Mesenchymal stem cell (in vitro differentiated cells and primary cell): ENCODE measurements at regions not wholly inside any gene's neighbourhood (a gene's known extent, or its start where the extent isn't known, plus 50 kb on each side); places are given as distances from the start of the nearest gene placed in this dataset.
"Not testable (repeated sequence)": the region's sequence is repeated elsewhere in the genome, so short reads cannot be mapped to it uniquely, and the experiment has no call there.

Experiments
- DNase-seq: peaks from one replicate; pipeline ENCODE4 v3.0.0-alpha.2; 2013
- H2AFZ ChIP-seq: one replicate; pipeline ENCODE4 v1.6.1; 2013; ENCODE audit warnings: low read depth, mild to moderate bottlenecking, control low read depth, inconsistent platforms, low read length, moderate library complexity
- H2AK5ac ChIP-seq: 2 replicates; pipeline ENCODE4 v1.6.1; 2013; ENCODE audit warnings: low read length, moderate library complexity, mild to moderate bottlenecking, inconsistent platforms; ENCODE audit not compliant: severe bottlenecking
- H2BK120ac ChIP-seq: one replicate; pipeline ENCODE4 v1.6.1; 2013; ENCODE audit warnings: low read depth, mild to moderate bottlenecking, inconsistent platforms, low read length, moderate library complexity
- H2BK12ac ChIP-seq, 2 experiments: one replicate each; pipeline ENCODE4 v1.6.1; 2013; ENCODE audit warnings: inconsistent platforms in 2 of 2, low read length in 2 of 2, mild to moderate bottlenecking in 2 of 2, moderate library complexity in 2 of 2, control low read depth in 1 of 2
- H2BK15ac ChIP-seq: one replicate; pipeline ENCODE4 v1.6.1; 2013; ENCODE audit warnings: mild to moderate bottlenecking, low read depth, inconsistent platforms; ENCODE audit not compliant: poor library complexity, severe bottlenecking
- H2BK5ac ChIP-seq: 2 replicates; pipeline ENCODE4 v1.6.1; 2013; ENCODE audit warnings: low read depth, mild to moderate bottlenecking, low read length, control low read depth, inconsistent platforms; ENCODE audit not compliant: poor library complexity, severe bottlenecking
- H3K14ac ChIP-seq, 2 experiments: one replicate each; pipeline ENCODE4 v1.6.1; 2013; ENCODE audit warnings: inconsistent platforms in 2 of 2, low read length in 2 of 2, control low read depth in 1 of 2, mild to moderate bottlenecking in 1 of 2, moderate library complexity in 1 of 2
- H3K18ac ChIP-seq, 2 experiments: one replicate each; pipeline ENCODE4 v1.6.1; 2013; ENCODE audit warnings: inconsistent platforms in 2 of 2, low read length in 2 of 2, control low read depth in 1 of 2, low read depth in 1 of 2, mild to moderate bottlenecking in 1 of 2
- H3K23ac ChIP-seq, 2 experiments: one replicate each; pipeline ENCODE4 v1.6.1; 2013; ENCODE audit warnings: inconsistent platforms in 2 of 2, low read length in 2 of 2, mild to moderate bottlenecking in 2 of 2, moderate library complexity in 2 of 2, control low read depth in 1 of 2
- H3K27ac ChIP-seq: 2 replicates; pipeline ENCODE4 v1.5.1; 2013; ENCODE audit warnings: mild to moderate bottlenecking, moderate library complexity, low read length, control low read depth, inconsistent platforms; ENCODE audit not compliant: poor library complexity, severe bottlenecking
- H3K27me3 ChIP-seq, 2 experiments: 2 replicates each; pipeline versions ENCODE4 v1.6.1 to v1.7.0; 2013; ENCODE audit warnings: low read length in 2 of 2, mild to moderate bottlenecking in 2 of 2, moderate library complexity in 2 of 2, control low read depth in 1 of 2, inconsistent platforms in 1 of 2; ENCODE audit not compliant: control insufficient read depth in 1 of 2, insufficient read depth in 1 of 2
- H3K36me3 ChIP-seq, 2 experiments: 2 replicates each; pipeline versions ENCODE4 v1.6.1 to v1.7.0; 2013; ENCODE audit warnings: low read length in 2 of 2, control low read depth in 1 of 2, inconsistent platforms in 1 of 2, low read depth in 1 of 2, mild to moderate bottlenecking in 1 of 2; ENCODE audit not compliant: insufficient read depth in 2 of 2, control insufficient read depth in 1 of 2
- H3K4ac ChIP-seq, 2 experiments: one replicate each; pipeline ENCODE4 v1.6.1; 2013; ENCODE audit warnings: inconsistent platforms in 2 of 2, low read length in 2 of 2, mild to moderate bottlenecking in 2 of 2, moderate library complexity in 2 of 2, control low read depth in 1 of 2, low read depth in 1 of 2
- H3K4me1 ChIP-seq: 2 replicates; pipeline ENCODE4 v1.6.1; 2013; ENCODE audit warnings: low read depth, low read length, control low read depth; ENCODE audit not compliant: control insufficient read depth, insufficient read depth
- H3K4me2 ChIP-seq: 2 replicates; pipeline ENCODE4 v1.6.1; 2013; ENCODE audit warnings: low read length, mild to moderate bottlenecking, inconsistent platforms; ENCODE audit not compliant: poor library complexity, severe bottlenecking
- H3K4me3 ChIP-seq, 2 experiments: 2 replicates each; pipeline versions ENCODE4 v1.5.1 to v1.7.0; 2013; ENCODE audit warnings: low read length in 2 of 2, mild to moderate bottlenecking in 2 of 2, control low read depth in 1 of 2, low read depth in 1 of 2; ENCODE audit not compliant: insufficient read depth in 1 of 2
- H3K79me1 ChIP-seq: replicated peaks from 2 replicates; pipeline ENCODE4 v1.6.1; 2013; ENCODE audit warnings: mild to moderate bottlenecking, control low read depth, low read length, inconsistent platforms; ENCODE audit not compliant: poor library complexity, severe bottlenecking
- H3K9ac ChIP-seq: 2 replicates; pipeline ENCODE4 v1.7.0; 2013; ENCODE audit warnings: mild to moderate bottlenecking, low read length, moderate library complexity
- H3K9me3 ChIP-seq: 2 replicates; pipeline ENCODE4 v1.7.0; 2013; ENCODE audit warnings: mild to moderate bottlenecking, low read length; ENCODE audit not compliant: control insufficient read depth
- H4K8ac ChIP-seq: one replicate; pipeline ENCODE4 v1.6.1; 2013; ENCODE audit warnings: inconsistent platforms, mild to moderate bottlenecking, low read length, moderate library complexity
- H4K91ac ChIP-seq: one replicate; pipeline ENCODE4 v1.6.1; 2013; ENCODE audit warnings: mild to moderate bottlenecking, low read length, inconsistent platforms
- WGBS: methylation state at CpG from one replicate; pipeline ENCODE4 v1.1.7; 2013; ENCODE audit warnings: mixed read lengths; 5-methylcytosine and 5-hydroxymethylcytosine counted together

DNA sequence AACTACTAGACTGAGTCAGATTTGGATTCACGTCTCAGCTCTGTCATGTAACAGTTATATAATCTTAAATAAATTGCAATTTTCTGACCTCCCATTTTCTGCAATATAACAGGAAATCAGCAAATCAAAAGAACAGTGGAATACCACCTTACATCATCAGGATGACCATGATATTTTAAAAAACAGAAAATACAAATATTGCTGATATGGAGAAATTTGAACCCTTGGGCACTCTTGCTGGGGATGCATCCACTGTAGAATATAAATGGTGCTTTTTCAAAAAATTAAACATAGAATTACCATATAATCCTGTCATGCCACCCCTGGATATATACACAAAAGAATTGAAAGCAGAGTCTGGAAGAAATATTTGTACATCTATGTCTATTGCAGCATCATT lies 982.5 kb downstream of the TBL1XR1 start:
- no peak overlapping the region for H3K27ac ChIP-seq

DNA sequence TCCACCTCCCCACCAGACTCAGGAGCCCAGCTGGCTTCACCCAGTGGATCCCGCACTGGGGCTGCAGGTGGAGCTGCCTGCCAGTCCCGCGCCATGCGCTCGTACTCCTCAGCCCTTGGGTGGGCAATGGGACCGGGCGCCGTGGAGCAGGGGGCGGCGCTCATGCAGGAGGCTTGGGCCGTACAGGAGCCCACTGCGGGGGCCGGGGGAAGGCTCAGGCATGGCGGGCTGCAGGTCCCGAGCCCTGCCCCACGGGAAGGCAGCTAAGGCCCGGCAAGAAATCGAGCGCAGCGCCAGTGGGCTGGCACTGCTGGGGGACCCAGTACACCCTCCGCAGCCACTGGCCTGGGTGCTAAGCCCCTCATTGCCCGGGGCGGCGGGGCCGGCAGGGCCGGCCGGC lies 984.0 kb downstream of the TBL1XR1 start:
- not testable (repeated sequence) for H3K23ac ChIP-seq, H2BK5ac ChIP-seq, H3K4me1 ChIP-seq, H3K79me1 ChIP-seq, H4K8ac ChIP-seq, H3K4me3 ChIP-seq, H3K4me2 ChIP-seq, H3K4ac ChIP-seq, H2AFZ ChIP-seq, H2BK12ac ChIP-seq, H3K9ac ChIP-seq, H2AK5ac ChIP-seq, H2BK120ac ChIP-seq, H3K14ac ChIP-seq, H2BK15ac ChIP-seq, H3K27ac ChIP-seq, H3K36me3 ChIP-seq, H4K91ac ChIP-seq, H3K9me3 ChIP-seq, DNase-seq, H3K18ac ChIP-seq, H3K27me3 ChIP-seq
- 95% methylated on average over 19 of the region's 27 CpGs for WGBS

More for the DNA sequence above, 982.5 kb downstream of the TBL1XR1 start:
- Histone ChIP-seq H3K4me3 (no peak overlapping the region), H3K18ac (no peak overlapping the region), H2BK5ac (no peak overlapping the region), H2BK15ac (no peak overlapping the region), H2BK120ac (no peak overlapping the region), H3K4me1 (no peaks in the 10 kb centered on the region), H2AFZ (no peak overlapping the region), H2BK12ac (no peak overlapping the region), H3K9ac (no peak overlapping the region), H4K8ac (no peak overlapping the region), H2AK5ac (no peak overlapping the region), H3K36me3 (no peaks in the 10 kb centered on the region), H3K79me1 (no peaks in the 10 kb centered on the region), H4K91ac (no peak overlapping the region), H3K14ac (no peak overlapping the region), H3K27me3 (no peaks in the 10 kb centered on the region), H3K23ac (no peak overlapping the region), H3K4ac (no peak overlapping the region), H3K4me2 (no peak overlapping the region), H3K9me3 (peaks cover 3% of the 10 kb centered on the region)
- WGBS = 100% methylated on average over 1 of the region's 1 CpG
- DNase-seq = no peak

DNA sequence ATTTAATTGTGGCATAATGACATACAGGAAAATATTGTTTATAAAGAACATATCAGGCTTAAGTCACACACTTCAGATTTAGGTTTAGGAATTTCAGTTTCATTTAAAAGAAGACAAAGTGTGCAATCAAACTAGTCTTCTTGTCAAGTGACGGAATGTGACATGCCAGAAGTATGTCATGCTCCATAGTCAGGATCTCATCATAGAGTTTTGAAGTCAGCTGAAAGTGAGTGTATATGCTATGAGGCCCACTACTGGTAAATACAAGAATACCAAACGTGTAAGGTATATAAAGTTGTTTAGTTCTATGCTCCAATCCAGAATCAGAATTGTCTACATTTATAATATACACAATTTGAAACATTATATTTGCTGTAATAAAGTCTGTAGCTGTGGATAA lies 988.4 kb downstream of the TBL1XR1 start:
- H2BK12ac ChIP-seq = no peak overlapping the region
- H2BK5ac ChIP-seq = no peak overlapping the region
- H3K4ac ChIP-seq = no peak overlapping the region
- no peak overlapping the region for H3K9ac ChIP-seq
- H3K14ac ChIP-seq = no peak overlapping the region
- DNase-seq = no peak
- no peak overlapping the region for H3K18ac ChIP-seq
- no peak overlapping the region for H3K4me3 ChIP-seq
- no peak overlapping the region for H2AK5ac ChIP-seq
- H3K4me2 ChIP-seq = no peak overlapping the region
- no peak overlapping the region for H2BK120ac ChIP-seq
- H3K23ac ChIP-seq = no peak overlapping the region
- no peak overlapping the region for H2BK15ac ChIP-seq
- H4K8ac ChIP-seq = no peak overlapping the region
- no peak overlapping the region for H2AFZ ChIP-seq
- H3K4me1 ChIP-seq = no peaks in the 10 kb centered on the region
- H3K9me3 ChIP-seq = no peaks in the 10 kb centered on the region
- no peaks in the 10 kb centered on the region for H3K36me3 ChIP-seq
- H3K27me3 ChIP-seq = no peaks in the 10 kb centered on the region
- H4K91ac ChIP-seq = no peak overlapping the region
- H3K79me1 ChIP-seq = no peaks in the 10 kb centered on the region
- no peak overlapping the region for H3K27ac ChIP-seq
- WGBS = 100% methylated on average over 1 of the region's 2 CpGs

DNA sequence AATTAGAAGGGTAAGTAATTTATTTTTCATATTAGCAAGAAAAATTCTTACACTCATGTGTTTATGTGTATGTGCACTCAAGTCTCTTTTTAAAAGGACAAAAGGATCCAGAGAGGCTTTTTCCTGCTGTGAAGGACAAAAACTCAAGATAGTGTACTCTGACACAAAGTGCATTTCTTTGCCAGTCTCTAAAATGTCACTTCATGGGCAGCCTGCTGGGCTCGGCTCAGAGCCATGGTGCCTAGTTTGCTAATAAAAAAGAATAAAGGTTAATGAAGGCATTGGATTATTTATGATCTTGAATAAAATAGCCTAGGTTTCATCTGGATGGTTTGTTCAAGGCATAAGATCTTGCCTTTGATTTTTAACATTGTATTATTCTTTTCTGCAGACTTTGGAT lies 989.0 kb downstream of the TBL1XR1 start:
- Histone ChIP-seq H3K27me3 (no peaks in the 10 kb centered on the region), H3K14ac (no peak overlapping the region), H3K36me3 (no peaks in the 10 kb centered on the region), H3K23ac (no peak overlapping the region), H2AK5ac (no peak overlapping the region), H2AFZ (no peak overlapping the region), H3K79me1 (no peaks in the 10 kb centered on the region), H3K4ac (no peak overlapping the region), H4K8ac (no peak overlapping the region), H3K9me3 (peaks cover 3% of the 10 kb centered on the region), H2BK15ac (no peak overlapping the region), H3K18ac (no peak overlapping the region), H3K4me2 (no peak overlapping the region), H3K4me3 (no peak overlapping the region), H3K27ac (no peak overlapping the region), H2BK5ac (no peak overlapping the region), H3K4me1 (no peaks in the 10 kb centered on the region), H2BK12ac (no peak overlapping the region), H2BK120ac (no peak overlapping the region), H4K91ac (no peak overlapping the region), H3K9ac (no peak overlapping the region)
- no peak for DNase-seq
- 100% methylated on average over 1 of the region's 1 CpG for WGBS
